GM21619 (cell line): ENCODE measurements at regions not wholly inside any gene's neighbourhood (a gene's known extent, or its start where the extent isn't known, plus 50 kb on each side); places are given as distances from the start of the nearest gene placed in this dataset.
"Not testable (repeated sequence)": the region's sequence is repeated elsewhere in the genome, so short reads cannot be mapped to it uniquely, and the experiment has no call there.

ENCODE experiments used
- ATAC-seq: cut with Tn5 transposase; IDR thresholded peaks from one replicate; pipeline ENCODE4 v1.9.1; 2021; ENCODE audit not compliant: unreplicated experiment

- ATAC-seq, result no peak
Measured at GRCh38 chr1:222946436-222946835, 131.6 kb downstream of the DISP1 start.

DNA sequence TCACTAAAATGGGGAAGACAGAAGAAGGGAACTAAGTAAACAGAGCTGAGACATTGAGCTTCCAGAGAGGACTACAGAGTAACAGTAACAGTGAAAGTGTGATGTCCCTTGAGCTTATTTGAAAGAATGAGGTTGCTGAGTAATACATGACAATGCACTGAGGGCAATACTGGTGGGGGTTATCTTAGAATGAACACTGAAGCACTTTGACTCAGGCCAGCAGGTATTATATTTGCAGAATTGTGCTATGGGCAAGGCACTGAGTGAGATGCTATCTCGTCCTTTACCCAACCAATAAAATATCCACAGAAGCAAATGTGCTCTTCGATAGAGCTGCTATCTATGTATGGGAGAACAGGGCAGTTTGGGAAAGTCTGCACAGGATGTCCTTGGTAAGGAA, 133.2 kb downstream of the DISP1 start:
- ATAC-seq, result no peak

GRCh38 chr1:222950892-222951291, 136.1 kb downstream of the DISP1 start:
- ATAC-seq, result no peak

DNA sequence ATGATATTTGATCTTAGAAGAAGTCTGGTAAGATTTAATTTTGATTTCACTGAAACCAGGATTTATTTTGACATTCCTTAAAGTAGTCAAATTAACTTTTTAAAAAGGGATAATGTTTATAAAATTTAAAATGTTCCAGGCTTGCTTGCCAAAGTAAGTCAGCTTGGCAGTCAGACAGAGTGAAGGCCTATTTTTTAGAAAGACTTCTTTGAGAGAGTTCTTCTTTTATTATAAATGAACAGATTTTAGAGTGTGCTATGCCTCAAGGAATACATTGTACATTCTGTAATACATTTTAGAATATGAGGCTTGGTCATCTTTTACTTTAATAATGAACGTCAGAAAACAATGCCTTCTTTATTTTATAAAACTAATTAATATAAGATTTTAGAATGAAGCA, 138.7 kb downstream of the DISP1 start:
- no peak for ATAC-seq

GRCh38 chr1:222955964-222956363, 141.1 kb downstream of the DISP1 start:
- no peak for ATAC-seq

DNA sequence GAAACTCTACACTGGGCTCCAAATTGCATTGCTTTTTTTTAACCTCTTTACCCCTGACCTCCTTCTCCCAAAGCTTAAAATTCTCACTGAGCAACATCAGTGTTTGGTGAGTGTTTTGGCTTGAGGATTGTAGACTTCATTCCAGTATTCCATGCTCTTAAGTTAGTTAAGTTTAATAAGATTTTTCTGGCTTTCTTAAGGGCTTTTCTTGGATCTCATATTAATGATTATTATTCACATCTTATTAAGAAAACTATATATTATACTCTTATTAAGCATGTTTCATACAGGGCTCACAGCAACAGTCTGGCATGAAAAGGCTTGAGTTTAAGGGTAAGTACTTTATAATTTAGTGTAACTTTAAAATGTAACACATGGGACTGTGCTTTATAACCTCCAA, 141.8 kb downstream of the DISP1 start:
- ATAC-seq, result no peak

DNA sequence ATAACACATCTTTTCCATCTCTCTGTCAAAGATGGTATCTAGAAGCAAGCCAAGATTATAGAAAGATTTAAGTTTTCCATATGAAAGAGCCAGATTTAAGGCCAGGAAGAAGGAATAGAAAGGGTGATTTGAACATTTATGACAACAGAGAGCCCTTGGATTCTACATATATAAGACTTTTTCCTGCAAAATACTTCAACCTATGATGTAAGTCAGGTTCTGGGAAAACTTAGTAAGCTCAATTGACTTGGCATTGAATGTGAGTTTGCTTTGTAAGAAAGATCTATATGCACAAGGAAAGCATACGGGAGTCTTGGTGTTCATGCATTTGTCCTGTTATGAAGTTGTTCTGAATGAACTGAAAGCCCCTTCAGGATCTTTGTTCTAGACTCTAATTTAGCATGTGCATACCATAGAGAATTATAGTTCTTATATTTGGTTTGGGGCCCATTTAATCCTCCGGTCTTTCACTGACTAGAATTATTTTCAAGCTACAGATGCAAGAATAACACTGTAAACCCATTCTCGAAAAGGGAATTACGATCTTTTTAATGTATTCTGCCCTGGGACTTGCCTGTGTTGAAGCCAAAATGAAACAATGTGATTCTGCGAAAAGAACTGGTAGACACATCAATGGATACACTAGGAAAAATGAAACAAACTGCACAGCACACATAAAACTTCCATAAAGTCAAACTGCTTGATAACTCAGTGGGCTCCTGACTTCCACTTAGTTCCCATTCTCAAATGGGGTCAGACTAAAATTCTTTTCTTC, 152.8 kb downstream of the DISP1 start:
- ATAC-seq, result no peak

GRCh38 chr1:222970040-222970439, 155.2 kb downstream of the DISP1 start:
- ATAC-seq, result no peak

- ATAC-seq, result no peak
Measured at GRCh38 chr1:222970711-222971110, 155.9 kb downstream of the DISP1 start.

GRCh38 chr1:222971146-222971545, 156.3 kb downstream of the DISP1 start:
- ATAC-seq, result no peak

DNA sequence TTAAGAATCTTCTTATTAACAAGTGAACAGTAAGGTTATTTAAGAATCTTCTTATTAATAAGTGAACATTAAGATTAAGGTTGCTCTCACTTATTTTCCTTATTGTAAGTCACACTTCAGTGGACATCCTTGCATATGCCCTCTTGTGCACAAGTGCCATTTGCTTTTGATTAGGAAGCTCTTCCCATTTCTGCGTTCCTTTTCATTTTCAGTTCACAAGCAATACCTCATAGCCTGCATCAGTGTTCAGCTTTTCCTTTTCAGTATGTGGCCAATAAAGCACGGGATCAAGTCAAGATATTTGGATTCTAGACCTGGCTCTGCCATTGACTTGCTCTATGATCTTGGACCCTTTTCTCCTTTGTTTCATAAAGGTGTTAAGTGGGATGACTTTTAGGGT, 158.7 kb downstream of the DISP1 start:
- no peak for ATAC-seq

DNA sequence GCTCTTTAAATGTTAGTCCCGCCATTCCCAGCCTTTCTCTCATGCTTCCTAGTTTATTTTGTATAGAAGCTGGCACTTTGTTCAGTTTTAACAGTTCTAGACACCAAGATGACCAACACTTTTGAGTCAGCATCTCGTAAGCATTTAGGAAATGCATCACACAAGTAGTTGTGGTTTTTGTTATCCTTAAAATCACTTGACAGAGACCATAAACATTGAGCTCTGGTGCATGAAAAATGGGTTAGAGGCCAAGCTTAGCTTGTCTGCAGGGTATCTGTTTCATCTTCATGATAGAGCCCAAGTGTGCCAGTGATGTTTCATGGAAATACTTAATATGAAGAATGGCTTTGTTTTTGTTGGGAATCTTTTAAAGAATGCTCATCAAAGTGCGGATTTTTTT, 159.7 kb downstream of the DISP1 start:
- no peak for ATAC-seq

GRCh38 chr1:222975472-222976122, 160.8 kb downstream of the DISP1 start:
- no peak for ATAC-seq

- no peak for ATAC-seq
Measured at GRCh38 chr1:222976453-222976852, 161.6 kb downstream of the DISP1 start.

- ATAC-seq, result not testable (repeated sequence)
Measured at GRCh38 chr1:222977294-222977693, 162.5 kb downstream of the DISP1 start.

DNA sequence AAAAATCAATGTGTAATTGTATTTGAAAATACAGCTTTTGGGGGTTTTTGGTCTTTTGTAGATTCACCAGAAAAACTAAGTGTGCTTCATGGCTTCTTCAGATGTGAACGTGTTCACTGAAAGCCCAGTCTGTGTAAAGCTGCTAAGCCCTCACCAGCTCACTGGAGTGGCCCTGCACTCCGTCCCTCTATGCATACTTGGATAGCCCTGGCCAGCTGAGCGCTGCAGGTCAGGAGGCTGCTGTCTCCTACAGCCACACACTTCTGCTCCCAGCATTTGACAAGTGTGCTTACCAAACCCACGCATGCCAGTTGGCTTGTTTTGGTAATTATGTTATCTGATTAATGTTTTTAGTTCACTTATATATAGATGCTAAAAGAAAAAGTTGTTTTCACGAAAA, 163.5 kb downstream of the TLR5 start:
- no peak for ATAC-seq

DNA sequence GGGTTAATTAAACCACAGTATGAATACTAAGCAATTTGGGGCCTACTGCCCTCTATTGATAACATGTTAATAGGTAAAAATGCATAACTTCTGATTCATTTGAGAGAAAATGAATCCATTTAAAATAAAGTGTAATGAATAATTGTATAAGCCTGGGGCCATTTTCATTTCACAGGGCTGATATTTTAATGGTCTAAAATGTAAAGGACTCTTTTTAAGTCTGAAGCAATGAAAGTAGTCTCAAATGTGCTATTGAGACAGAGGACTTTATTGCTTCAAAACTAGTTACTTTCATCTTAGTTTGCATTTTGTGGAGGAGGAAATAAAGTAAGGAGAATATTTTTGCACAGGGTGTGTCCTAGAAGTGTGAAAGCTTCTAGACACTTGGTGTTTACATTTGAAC, 155.4 kb downstream of the TLR5 start:
- ATAC-seq, result no peak

DNA sequence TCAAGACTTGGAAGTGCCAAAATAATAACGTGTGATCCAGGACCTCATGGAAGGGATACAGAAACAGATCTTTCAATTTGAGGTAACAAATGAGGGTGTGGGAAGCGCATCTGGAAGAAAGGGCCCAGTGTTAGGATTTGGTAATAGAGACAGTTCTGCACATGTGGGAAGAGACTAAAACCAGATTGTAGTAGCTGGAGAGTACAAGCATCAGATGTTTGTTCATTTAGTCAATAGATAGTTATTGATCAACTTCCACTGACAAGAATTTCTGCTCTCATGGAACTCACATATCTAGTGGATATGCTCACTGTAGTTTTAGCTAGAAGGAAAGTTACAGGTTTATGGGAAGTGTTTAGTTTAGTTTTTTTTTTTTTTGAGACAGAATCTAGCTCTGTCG, 153.6 kb downstream of the TLR5 start:
- no peak for ATAC-seq

DNA sequence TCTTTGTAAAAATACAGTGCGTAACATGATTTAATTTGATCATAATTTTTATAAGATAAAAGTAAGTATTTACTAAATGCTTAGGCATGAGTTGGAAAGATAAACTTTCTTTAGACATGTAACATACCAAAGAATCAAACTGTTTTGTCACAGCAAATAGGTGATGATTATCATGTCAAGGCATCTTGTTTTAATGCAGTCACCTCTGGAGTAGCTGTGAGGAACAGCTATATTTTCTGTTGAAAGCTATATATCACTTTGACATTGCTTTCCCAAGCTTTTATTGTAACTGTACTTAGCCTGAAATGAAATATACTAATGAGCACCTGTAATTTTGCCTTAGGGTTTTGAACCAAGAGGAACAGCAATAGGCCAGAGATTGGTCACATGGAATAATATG, 151.9 kb downstream of the TLR5 start:
- no peak for ATAC-seq

GRCh38 chr1:222991908-222992307, 151.1 kb downstream of the TLR5 start:
- no peak for ATAC-seq

DNA sequence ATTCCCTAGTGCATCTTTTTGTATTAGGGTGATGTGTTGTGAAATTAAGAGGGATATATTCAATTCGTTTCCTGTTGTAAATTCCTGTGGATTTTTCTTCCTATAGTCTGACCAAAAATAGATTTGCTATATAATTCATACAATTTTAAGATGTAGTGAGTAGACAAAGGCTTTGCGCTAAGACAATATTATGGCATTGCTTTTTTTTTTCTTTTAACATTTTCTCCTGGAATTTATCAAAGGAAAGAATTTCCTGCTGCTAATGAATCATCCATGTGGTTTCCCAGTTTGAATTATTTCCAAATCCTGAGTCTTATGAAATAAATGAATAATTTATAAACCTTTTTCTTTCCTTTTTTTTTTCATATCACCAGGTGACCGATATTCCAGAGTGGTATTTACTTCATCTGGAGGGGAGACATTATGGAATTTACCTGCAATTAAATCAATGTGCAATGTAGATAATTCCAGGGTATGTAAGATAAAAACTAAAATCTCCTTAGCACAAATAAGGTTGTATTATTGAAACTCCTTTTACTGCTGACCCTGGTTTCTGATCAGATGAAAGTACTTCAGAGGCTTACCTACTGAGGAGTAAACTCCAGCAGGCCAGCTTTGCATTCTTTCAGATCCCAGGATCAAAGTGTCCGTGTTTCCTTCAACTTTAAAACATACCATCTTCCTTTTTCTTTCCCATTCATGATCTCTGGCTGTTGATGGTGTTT, 148.4 kb downstream of the TLR5 start:
- no peak for ATAC-seq

DNA sequence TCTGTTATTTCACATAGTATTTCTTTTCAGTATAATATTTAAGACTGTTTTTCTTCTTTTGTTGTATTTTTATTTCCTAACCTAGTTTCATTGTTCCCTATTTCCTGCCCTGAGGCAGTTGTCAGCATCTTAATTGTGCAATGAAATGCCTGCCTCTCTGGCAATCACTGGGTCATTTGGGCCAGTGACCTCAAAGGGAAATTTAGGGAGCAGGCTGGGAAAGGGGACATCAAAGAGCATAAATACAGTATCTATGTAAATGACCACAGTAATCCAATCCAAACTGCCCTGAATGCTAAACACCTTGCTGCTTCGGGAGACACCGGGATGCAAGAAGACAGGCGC, 147.8 kb downstream of the TLR5 start:
- no peak for ATAC-seq
